ENCODE measurements at regions not wholly inside any gene's neighbourhood (a gene's known extent, or its start where the extent isn't known, plus 50 kb on each side); places are given as distances from the start of the nearest gene placed in this dataset.

- H3K36me3 ChIP-seq (ENCODE audit: control insufficient read depth, insufficient read depth, low read length): no peaks in the 10 kb centered on the region
- H3K4me3 ChIP-seq (ENCODE audit: low read depth, low read length): no peak overlapping the region
- H3K9ac ChIP-seq (ENCODE audit: low read depth, low read length): no peak overlapping the region
- H3K9me3 ChIP-seq (ENCODE audit: control insufficient read depth, insufficient read depth, low read length): 0 out of 2 replicates have a peak, but pooled peaks cover 7% of the 10 kb centered on the region
- no peaks in the 10 kb centered on the region for H3K27me3 ChIP-seq (ENCODE audit: control insufficient read depth, insufficient read depth, low read length)
- no peaks in the 10 kb centered on the region for H3K4me1 ChIP-seq (ENCODE audit: control insufficient read depth, insufficient read depth, low read length)
- H3K27ac ChIP-seq (ENCODE audit: low read depth, low read length): no peak overlapping the region
Observed at GRCh38 chr12:71071536-71072097, 86.2 kb downstream of the TSPAN8 start.

GRCh38 chr12:71070416-71071128 lies 87.2 kb downstream of the TSPAN8 start:
- Histone ChIP-seq H3K4me3 (ENCODE audit: low read depth, low read length) (no peak overlapping the region), H3K27me3 (ENCODE audit: control insufficient read depth, insufficient read depth, low read length) (no peaks in the 10 kb centered on the region), H3K9me3 (ENCODE audit: control insufficient read depth, insufficient read depth, low read length) (0 out of 2 replicates have a peak, but pooled peaks cover 7% of the 10 kb centered on the region), H3K9ac (ENCODE audit: low read depth, low read length) (no peak overlapping the region), H3K27ac (ENCODE audit: low read depth, low read length) (no peak overlapping the region), H3K36me3 (ENCODE audit: control insufficient read depth, insufficient read depth, low read length) (no peaks in the 10 kb centered on the region), H3K4me1 (ENCODE audit: control insufficient read depth, insufficient read depth, low read length) (no peaks in the 10 kb centered on the region)

DNA sequence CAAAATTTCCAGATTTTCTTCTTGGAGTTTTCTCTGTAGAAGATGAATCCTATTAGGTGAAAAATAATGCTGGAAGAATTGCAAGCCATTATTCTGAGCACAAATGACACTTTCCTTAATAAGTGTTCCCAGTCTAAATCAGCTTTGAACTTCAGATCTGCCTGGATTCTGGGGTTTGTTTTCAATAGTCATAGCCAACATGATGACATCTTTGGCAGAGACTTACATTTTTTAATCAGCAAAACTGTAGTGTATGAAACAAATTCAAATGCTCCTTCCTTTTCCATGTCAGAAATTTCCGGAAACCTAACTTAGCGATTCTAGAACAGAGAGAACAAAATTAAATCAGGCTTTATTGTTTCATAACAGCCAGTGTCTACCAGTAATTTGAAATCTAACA lies 88.5 kb downstream of the TSPAN8 start:
- Histone ChIP-seq H3K27me3 (ENCODE audit: control insufficient read depth, insufficient read depth, low read length) (no peaks in the 10 kb centered on the region), H3K36me3 (ENCODE audit: control insufficient read depth, insufficient read depth, low read length) (no peaks in the 10 kb centered on the region), H3K9ac (ENCODE audit: low read depth, low read length) (no peak overlapping the region), H3K9me3 (ENCODE audit: control insufficient read depth, insufficient read depth, low read length) (no peaks in the 10 kb centered on the region), H3K4me1 (ENCODE audit: control insufficient read depth, insufficient read depth, low read length) (no peaks in the 10 kb centered on the region), H3K27ac (ENCODE audit: low read depth, low read length) (no peak overlapping the region), H3K4me3 (ENCODE audit: low read depth, low read length) (no peak overlapping the region)

GRCh38 chr12:71063087-71063486 lies 94.7 kb downstream of the TSPAN8 start:
- Histone ChIP-seq H3K9ac (ENCODE audit: low read depth, low read length) (no peak overlapping the region), H3K36me3 (ENCODE audit: control insufficient read depth, insufficient read depth, low read length) (no peaks in the 10 kb centered on the region), H3K27me3 (ENCODE audit: control insufficient read depth, insufficient read depth, low read length) (no peaks in the 10 kb centered on the region), H3K27ac (ENCODE audit: low read depth, low read length) (no peak overlapping the region), H3K9me3 (ENCODE audit: control insufficient read depth, insufficient read depth, low read length) (no peaks in the 10 kb centered on the region), H3K4me1 (ENCODE audit: control insufficient read depth, insufficient read depth, low read length) (no peaks in the 10 kb centered on the region), H3K4me3 (ENCODE audit: low read depth, low read length) (no peak overlapping the region)

DNA sequence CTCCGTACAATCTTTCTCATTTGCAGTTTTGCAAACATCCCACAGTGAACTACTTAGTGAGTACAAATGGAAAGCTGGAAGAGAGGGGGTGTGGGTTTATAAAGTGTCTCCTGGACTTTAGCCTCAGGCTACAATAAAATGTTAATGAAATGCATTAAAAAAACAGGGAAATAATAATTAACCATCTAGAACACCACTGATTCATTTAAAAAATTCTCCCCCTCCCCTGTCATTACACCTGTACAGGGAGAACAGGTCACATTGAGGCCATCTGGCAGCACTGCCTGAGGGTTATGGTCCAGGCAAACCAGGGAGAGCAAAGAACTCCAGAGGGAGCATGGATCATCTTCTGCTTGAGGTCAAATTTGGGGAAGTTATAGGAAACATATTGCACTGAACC lies 96.3 kb downstream of the TSPAN8 start:
- H3K9me3 ChIP-seq (ENCODE audit: control insufficient read depth, insufficient read depth, low read length): no peaks in the 10 kb centered on the region
- no peaks in the 10 kb centered on the region for H3K27me3 ChIP-seq (ENCODE audit: control insufficient read depth, insufficient read depth, low read length)
- no peak overlapping the region for H3K9ac ChIP-seq (ENCODE audit: low read depth, low read length)
- no peaks in the 10 kb centered on the region for H3K4me1 ChIP-seq (ENCODE audit: control insufficient read depth, insufficient read depth, low read length)
- no peaks in the 10 kb centered on the region for H3K36me3 ChIP-seq (ENCODE audit: control insufficient read depth, insufficient read depth, low read length)
- H3K4me3 ChIP-seq (ENCODE audit: low read depth, low read length): no peak overlapping the region
- H3K27ac ChIP-seq (ENCODE audit: low read depth, low read length): no peak overlapping the region

GRCh38 chr12:71060426-71060825 lies 97.4 kb downstream of the TSPAN8 start:
- Histone ChIP-seq H3K27me3 (ENCODE audit: control insufficient read depth, insufficient read depth, low read length) (no peaks in the 10 kb centered on the region), H3K4me1 (ENCODE audit: control insufficient read depth, insufficient read depth, low read length) (no peaks in the 10 kb centered on the region), H3K4me3 (ENCODE audit: low read depth, low read length) (no peak overlapping the region), H3K9ac (ENCODE audit: low read depth, low read length) (no peak overlapping the region), H3K9me3 (ENCODE audit: control insufficient read depth, insufficient read depth, low read length) (no peaks in the 10 kb centered on the region), H3K36me3 (ENCODE audit: control insufficient read depth, insufficient read depth, low read length) (no peaks in the 10 kb centered on the region), H3K27ac (ENCODE audit: low read depth, low read length) (no peak overlapping the region)

DNA sequence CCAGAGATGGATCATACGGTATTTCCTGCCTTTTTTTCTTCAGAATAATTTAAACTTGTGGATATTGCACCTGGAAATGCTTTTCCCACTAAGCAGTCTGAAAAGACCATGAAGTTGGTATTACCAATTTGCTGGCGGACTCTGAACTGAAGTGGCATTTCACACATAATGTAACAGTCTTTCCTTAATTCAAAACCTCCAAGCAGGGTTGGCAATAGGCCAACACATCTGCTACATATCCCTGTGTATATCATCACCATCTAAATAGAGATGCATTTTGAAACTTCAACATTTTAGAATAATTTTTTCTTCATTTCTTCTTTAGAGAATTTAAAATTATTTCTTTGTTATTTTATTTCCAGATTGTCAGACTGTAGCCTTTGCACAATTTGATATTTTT lies 100.5 kb downstream of the TSPAN8 start:
- no peaks in the 10 kb centered on the region for H3K36me3 ChIP-seq (ENCODE audit: control insufficient read depth, insufficient read depth, low read length)
- no peaks in the 10 kb centered on the region for H3K27me3 ChIP-seq (ENCODE audit: control insufficient read depth, insufficient read depth, low read length)
- H3K9me3 ChIP-seq (ENCODE audit: control insufficient read depth, insufficient read depth, low read length): no peaks in the 10 kb centered on the region
- H3K4me1 ChIP-seq (ENCODE audit: control insufficient read depth, insufficient read depth, low read length): no peaks in the 10 kb centered on the region
- no peak overlapping the region for H3K27ac ChIP-seq (ENCODE audit: low read depth, low read length)
- H3K9ac ChIP-seq (ENCODE audit: low read depth, low read length): no peak overlapping the region
- H3K4me3 ChIP-seq (ENCODE audit: low read depth, low read length): no peak overlapping the region

DNA sequence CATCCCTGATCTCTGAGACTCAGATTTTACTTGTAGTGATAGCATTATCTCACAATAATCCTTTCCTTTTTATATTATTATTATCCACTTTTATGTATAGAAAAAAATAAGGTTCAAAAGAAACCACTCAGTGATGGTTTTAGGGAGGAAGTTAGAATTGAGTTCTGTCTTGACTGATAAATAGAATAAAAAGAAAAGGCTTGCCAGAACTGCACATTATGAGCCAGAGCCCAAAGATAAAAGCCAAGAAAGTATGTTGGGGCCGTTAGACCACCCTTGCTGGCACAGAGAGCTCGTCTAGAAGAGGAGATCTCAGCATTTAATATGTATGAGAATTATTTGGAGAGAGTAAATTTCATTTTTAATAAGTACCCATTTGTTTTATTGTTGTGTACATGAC lies 103.2 kb downstream of the TSPAN8 start:
- H3K27me3 ChIP-seq (ENCODE audit: control insufficient read depth, insufficient read depth, low read length): no peaks in the 10 kb centered on the region
- no peak overlapping the region for H3K27ac ChIP-seq (ENCODE audit: low read depth, low read length)

DNA sequence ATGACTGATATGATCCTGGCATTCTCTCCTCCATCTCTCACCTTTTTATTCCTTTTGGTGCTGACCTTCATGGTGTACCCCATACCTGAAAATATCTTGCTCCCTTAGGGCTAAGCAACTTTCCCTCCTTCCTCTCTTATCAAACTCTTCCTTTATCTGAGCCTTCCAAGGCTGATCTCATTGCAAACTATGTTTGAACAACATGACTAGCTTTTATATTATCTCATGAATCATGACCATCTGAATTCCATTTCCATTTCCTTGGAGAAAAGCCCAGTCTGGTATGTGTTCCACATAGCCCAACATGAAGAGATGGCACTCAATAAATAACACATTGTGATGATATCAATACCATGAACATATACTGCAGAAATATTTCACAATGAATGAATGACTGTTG lies 111.6 kb downstream of the TSPAN8 start:
- no peaks in the 10 kb centered on the region for H3K27me3 ChIP-seq (ENCODE audit: control insufficient read depth, insufficient read depth, low read length)
- H3K4me3 ChIP-seq (ENCODE audit: low read depth, low read length): no peak overlapping the region
- no peaks in the 10 kb centered on the region for H3K36me3 ChIP-seq (ENCODE audit: control insufficient read depth, insufficient read depth, low read length)
- no peak overlapping the region for H3K9ac ChIP-seq (ENCODE audit: low read depth, low read length)
- no peak overlapping the region for H3K27ac ChIP-seq (ENCODE audit: low read depth, low read length)
- no peaks in the 10 kb centered on the region; the same call in 1 of the 2 replicates for H3K9me3 ChIP-seq (ENCODE audit: control insufficient read depth, insufficient read depth, low read length)
- H3K4me1 ChIP-seq (ENCODE audit: control insufficient read depth, insufficient read depth, low read length): no peaks in the 10 kb centered on the region

More for the DNA sequence above, 103.2 kb downstream of the TSPAN8 start:
- H3K9me3 ChIP-seq (ENCODE audit: control insufficient read depth, insufficient read depth, low read length): no peaks in the 10 kb centered on the region; the same call in 1 of the 2 replicates
- no peaks in the 10 kb centered on the region for H3K36me3 ChIP-seq (ENCODE audit: control insufficient read depth, insufficient read depth, low read length)
- H3K4me1 ChIP-seq (ENCODE audit: control insufficient read depth, insufficient read depth, low read length): no peaks in the 10 kb centered on the region
- H3K9ac ChIP-seq (ENCODE audit: low read depth, low read length): no peak overlapping the region
- no peak overlapping the region for H3K4me3 ChIP-seq (ENCODE audit: low read depth, low read length)

GRCh38 chr12:71045781-71046180 lies 112.0 kb downstream of the TSPAN8 start:
- Histone ChIP-seq H3K27me3 (ENCODE audit: control insufficient read depth, insufficient read depth, low read length) (no peaks in the 10 kb centered on the region), H3K4me1 (ENCODE audit: control insufficient read depth, insufficient read depth, low read length) (no peaks in the 10 kb centered on the region), H3K36me3 (ENCODE audit: control insufficient read depth, insufficient read depth, low read length) (no peaks in the 10 kb centered on the region), H3K9me3 (ENCODE audit: control insufficient read depth, insufficient read depth, low read length) (no peaks in the 10 kb centered on the region), H3K4me3 (ENCODE audit: low read depth, low read length) (no peak overlapping the region), H3K9ac (ENCODE audit: low read depth, low read length) (no peak overlapping the region), H3K27ac (ENCODE audit: low read depth, low read length) (no peak overlapping the region)

- H3K4me3 ChIP-seq (ENCODE audit: low read depth, low read length): no peak overlapping the region
- H3K9me3 ChIP-seq (ENCODE audit: control insufficient read depth, insufficient read depth, low read length): no peaks in the 10 kb centered on the region
- H3K27ac ChIP-seq (ENCODE audit: low read depth, low read length): no peak overlapping the region
Observed at GRCh38 chr12:71041476-71041875, 116.3 kb downstream of the TSPAN8 start.

More at GRCh38 chr12:71041476-71041875, 116.3 kb downstream of the TSPAN8 start:
- Histone ChIP-seq H3K27me3 (ENCODE audit: control insufficient read depth, insufficient read depth, low read length) (no peaks in the 10 kb centered on the region), H3K36me3 (ENCODE audit: control insufficient read depth, insufficient read depth, low read length) (no peaks in the 10 kb centered on the region), H3K9ac (ENCODE audit: low read depth, low read length) (no peak overlapping the region), H3K4me1 (ENCODE audit: control insufficient read depth, insufficient read depth, low read length) (no peaks in the 10 kb centered on the region)
